MCF 10A (cell line): ENCODE measurements at regions not wholly inside any gene's neighbourhood (a gene's known extent, or its start where the extent isn't known, plus 50 kb on each side); places are given as distances from the start of the nearest gene placed in this dataset.
"Not testable (repeated sequence)": the region's sequence is repeated elsewhere in the genome, so short reads cannot be mapped to it uniquely, and the experiment has no call there.

Experiments used
- BruUV-seq: library from RNA; stranded (reverse); fragments of 400-500 nt; replicated peaks from 2 replicates; lab custom pipeline; 2021; lab: Mats Ljungman, UMichigan
- CTCF ChIA-PET: fragments of 300-600 bp; sonication (Branson Sonifier 250); formaldehyde crosslinking; extraction: SDS; loops from one replicate; lab custom pipeline; 2021; ENCODE audit warnings: antibody characterized with exemption, inconsistent platforms; lab: Yijun Ruan, JAX
- POLR2A ChIA-PET: fragments of 300-600, 350-650 bp; sonication (Branson Sonifier 250); formaldehyde crosslinking; extraction: SDS; loops from one replicate; lab custom pipeline; 2020; ENCODE audit warnings: antibody characterized with exemption, inconsistent platforms; lab: Yijun Ruan, JAX
- DNase-seq: peaks from one replicate; pipeline ENCODE4 v3.0.0-alpha.2; 2018; ENCODE audit not compliant: unreplicated experiment
- H3K27ac Mint-ChIP-seq: one replicate; pipeline ENCODE4 v1.8.0; 2022; ENCODE audit warnings: mild to moderate bottlenecking, low read depth, mixed read lengths; ENCODE audit not compliant: unreplicated experiment
- H3K27me3 Mint-ChIP-seq: one replicate; pipeline ENCODE4 v1.8.0; 2022; ENCODE audit warnings: mixed read lengths; ENCODE audit not compliant: insufficient read depth, unreplicated experiment
- H3K36me3 Mint-ChIP-seq: one replicate; pipeline ENCODE4 v1.8.0; 2022; ENCODE audit warnings: mild to moderate bottlenecking, moderate library complexity, mixed read lengths; ENCODE audit not compliant: insufficient read depth, unreplicated experiment
- H3K4me1 Mint-ChIP-seq: one replicate; pipeline ENCODE4 v1.8.0; 2022; ENCODE audit warnings: mixed read lengths; ENCODE audit not compliant: insufficient read depth, unreplicated experiment
- H3K4me3 Mint-ChIP-seq: one replicate; pipeline ENCODE4 v1.8.0; 2022; ENCODE audit warnings: mild to moderate bottlenecking, moderate library complexity, mixed read lengths; ENCODE audit not compliant: unreplicated experiment
- H3K9me3 Mint-ChIP-seq: one replicate; pipeline ENCODE4 v1.8.0; 2022; ENCODE audit warnings: mixed read lengths; ENCODE audit not compliant: unreplicated experiment
- intact Hi-C: fragments of 100-400 bp; cut with micrococcal nuclease; formaldehyde crosslinking; loops from 2 replicates; pipeline ENCODE4 v1.14.1; 2022
- TF ChIP-seq, protein P1 (sequence below): fragments of 200-600 bp; IDR thresholded peaks from one replicate; pipeline ENCODE4 v1.8.0; 2022; ENCODE audit warnings: antibody characterized with exemption, mild to moderate bottlenecking; ENCODE audit not compliant: unreplicated experiment

DNA sequence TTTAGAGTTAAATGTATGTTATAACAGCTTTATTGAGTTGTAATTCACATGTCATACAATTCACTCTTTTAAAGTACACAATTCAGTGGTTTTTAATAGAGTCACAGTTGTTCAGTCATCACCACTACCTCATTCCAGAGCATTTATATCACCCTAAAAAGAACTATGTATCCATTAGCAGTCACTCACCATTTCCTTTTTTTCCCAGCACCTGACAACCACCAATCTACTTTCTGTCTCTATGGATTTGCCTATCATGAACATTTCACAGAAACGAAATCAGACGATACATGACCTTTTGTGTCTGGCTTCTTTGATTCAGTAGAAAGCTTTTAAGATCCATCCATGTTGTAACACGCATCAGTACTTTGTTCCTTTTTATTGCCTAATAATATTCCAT is 52.9 kb upstream of the FRAS1 start:
- Mint-ChIP-seq H3K4me3 (no peak overlapping the region), H3K4me1 (no peaks in the 10 kb centered on the region), H3K27ac (no peak overlapping the region), H3K36me3 (no peaks in the 10 kb centered on the region), H3K9me3 (no peaks in the 10 kb centered on the region), H3K27me3 (no peaks in the 10 kb centered on the region)
- no peak for DNase-seq
- intact Hi-C loops: no loop called here
- POLR2A ChIA-PET: interaction anchor here (1.8 kb wide), 1 partner anchor 27 kb away, joined by 4 read pairs; no protein-coding TSS in a partner anchor
- CTCF ChIA-PET: interaction anchor here (0.6 to 0.8 kb wide), 2 partner anchors 55 to 56 kb away, joined by 3 to 4 read pairs; no protein-coding TSS in a partner anchor
- TF ChIP-seq, protein P1, sequence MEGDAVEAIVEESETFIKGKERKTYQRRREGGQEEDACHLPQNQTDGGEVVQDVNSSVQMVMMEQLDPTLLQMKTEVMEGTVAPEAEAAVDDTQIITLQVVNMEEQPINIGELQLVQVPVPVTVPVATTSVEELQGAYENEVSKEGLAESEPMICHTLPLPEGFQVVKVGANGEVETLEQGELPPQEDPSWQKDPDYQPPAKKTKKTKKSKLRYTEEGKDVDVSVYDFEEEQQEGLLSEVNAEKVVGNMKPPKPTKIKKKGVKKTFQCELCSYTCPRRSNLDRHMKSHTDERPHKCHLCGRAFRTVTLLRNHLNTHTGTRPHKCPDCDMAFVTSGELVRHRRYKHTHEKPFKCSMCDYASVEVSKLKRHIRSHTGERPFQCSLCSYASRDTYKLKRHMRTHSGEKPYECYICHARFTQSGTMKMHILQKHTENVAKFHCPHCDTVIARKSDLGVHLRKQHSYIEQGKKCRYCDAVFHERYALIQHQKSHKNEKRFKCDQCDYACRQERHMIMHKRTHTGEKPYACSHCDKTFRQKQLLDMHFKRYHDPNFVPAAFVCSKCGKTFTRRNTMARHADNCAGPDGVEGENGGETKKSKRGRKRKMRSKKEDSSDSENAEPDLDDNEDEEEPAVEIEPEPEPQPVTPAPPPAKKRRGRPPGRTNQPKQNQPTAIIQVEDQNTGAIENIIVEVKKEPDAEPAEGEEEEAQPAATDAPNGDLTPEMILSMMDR: no peak
- BruUV-seq: no TSS peak

GRCh38 chr4:78005086-78005485 is 52.0 kb upstream of the FRAS1 start:
- Mint-ChIP-seq H3K4me1 (no peaks in the 10 kb centered on the region), H3K9me3 (no peaks in the 10 kb centered on the region), H3K4me3 (no peak overlapping the region), H3K27ac (no peak overlapping the region), H3K36me3 (no peaks in the 10 kb centered on the region), H3K27me3 (no peaks in the 10 kb centered on the region)
- ChIA-PET CTCF (interaction anchor here (0.7 kb wide), 1 partner anchor 137 kb away, joined by 3 read pairs; no protein-coding TSS in a partner anchor), POLR2A (no interaction called here)
- BruUV-seq: no TSS peak
- DNase-seq: no peak
- intact Hi-C loops: no loop called here
- TF ChIP-seq, protein P1: no peak

- H3K27me3 Mint-ChIP-seq, CTCF ChIA-PET, H3K36me3 Mint-ChIP-seq, POLR2A ChIA-PET, H3K9me3 Mint-ChIP-seq, BruUV-seq, H3K4me1 Mint-ChIP-seq, H3K27ac Mint-ChIP-seq, H3K4me3 Mint-ChIP-seq, intact Hi-C loops, DNase-seq: not testable (repeated sequence)
Observed at GRCh38 chr4:78007021-78007420, 50.1 kb upstream of the FRAS1 start.
